ENCODE measurements at regions not wholly inside any gene's neighbourhood (a gene's known extent, or its start where the extent isn't known, plus 50 kb on each side); places are given as distances from the start of the nearest gene placed in this dataset.

DNA sequence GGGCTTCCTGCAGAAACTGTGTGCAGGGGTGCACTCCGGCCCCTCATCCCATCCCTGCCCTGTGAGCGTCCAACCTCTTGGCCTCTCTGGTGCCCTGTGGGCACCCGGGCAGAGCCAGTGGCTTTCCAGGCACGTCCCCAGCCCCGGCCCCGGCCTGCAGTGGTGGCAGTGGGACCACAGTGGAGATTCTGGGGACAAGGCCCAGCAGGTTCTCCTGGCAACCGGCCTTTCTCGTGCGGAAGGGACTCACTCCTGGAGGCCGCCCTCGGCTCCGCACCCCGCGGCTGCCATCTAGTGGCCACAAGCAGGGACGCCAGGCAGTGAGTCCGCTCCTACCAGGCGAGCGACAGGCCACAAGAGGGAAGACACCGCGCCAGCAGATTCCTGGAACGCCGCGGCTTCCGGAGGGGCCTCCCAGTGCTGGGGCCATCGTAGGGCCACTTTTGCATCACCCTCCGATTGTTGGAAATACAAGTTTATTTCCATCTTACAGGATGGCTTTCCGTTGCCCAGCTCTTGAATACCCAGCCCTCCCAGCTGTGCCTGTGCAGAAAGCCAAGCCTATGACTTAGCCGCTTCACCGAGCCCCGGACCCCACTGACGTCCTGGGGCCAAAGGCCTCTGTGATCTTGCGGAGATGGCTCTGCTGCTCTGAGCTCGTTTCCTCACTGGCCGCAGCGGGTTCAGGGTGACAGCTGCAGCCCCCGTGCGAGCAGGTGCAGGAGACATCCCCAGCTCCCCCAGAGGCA lies 357.3 kb downstream of the CTTN start:
- Histone ChIP-seq H3K4me3 (ENCODE audit: insufficient read depth, low read length, poor library complexity, severe bottlenecking) (no peak overlapping the region), H3K79me2 (ENCODE audit: insufficient read depth, low read length) (no peaks in the 10 kb centered on the region), H3K27ac (ENCODE audit: low read depth, low read length) (no peak overlapping the region), H3K4me2 (ENCODE audit: low read depth, low read length, poor library complexity, severe bottlenecking) (no peak overlapping the region), H3K36me3 (ENCODE audit: low read length) (0 out of 2 replicates have a peak, but pooled peaks cover 3% of the 10 kb centered on the region), H3F3A (ENCODE audit: insufficient read depth) (no peaks in the 10 kb centered on the region), H2AFZ (ENCODE audit: low read depth, low read length, severe bottlenecking) (no peak overlapping the region), H3K9ac (ENCODE audit: low read length) (no peak overlapping the region), H4K20me1 (ENCODE audit: low read depth, low read length) (no peaks in the 10 kb centered on the region), H3K9me3 (ENCODE audit: insufficient read depth, low read length) (peaks cover 11% of the 10 kb centered on the region; the same call in 1 of the 2 replicates), H3K9me2 (replicated peaks; ENCODE audit: insufficient read depth, low read length) (no peaks in the 10 kb centered on the region), H3K27me3 (ENCODE audit: low read length) (no peaks in the 10 kb centered on the region)
- TF ChIP-seq, protein P1, sequence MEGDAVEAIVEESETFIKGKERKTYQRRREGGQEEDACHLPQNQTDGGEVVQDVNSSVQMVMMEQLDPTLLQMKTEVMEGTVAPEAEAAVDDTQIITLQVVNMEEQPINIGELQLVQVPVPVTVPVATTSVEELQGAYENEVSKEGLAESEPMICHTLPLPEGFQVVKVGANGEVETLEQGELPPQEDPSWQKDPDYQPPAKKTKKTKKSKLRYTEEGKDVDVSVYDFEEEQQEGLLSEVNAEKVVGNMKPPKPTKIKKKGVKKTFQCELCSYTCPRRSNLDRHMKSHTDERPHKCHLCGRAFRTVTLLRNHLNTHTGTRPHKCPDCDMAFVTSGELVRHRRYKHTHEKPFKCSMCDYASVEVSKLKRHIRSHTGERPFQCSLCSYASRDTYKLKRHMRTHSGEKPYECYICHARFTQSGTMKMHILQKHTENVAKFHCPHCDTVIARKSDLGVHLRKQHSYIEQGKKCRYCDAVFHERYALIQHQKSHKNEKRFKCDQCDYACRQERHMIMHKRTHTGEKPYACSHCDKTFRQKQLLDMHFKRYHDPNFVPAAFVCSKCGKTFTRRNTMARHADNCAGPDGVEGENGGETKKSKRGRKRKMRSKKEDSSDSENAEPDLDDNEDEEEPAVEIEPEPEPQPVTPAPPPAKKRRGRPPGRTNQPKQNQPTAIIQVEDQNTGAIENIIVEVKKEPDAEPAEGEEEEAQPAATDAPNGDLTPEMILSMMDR (IDR thresholded peaks at IDR 0.05; ENCODE audit: insufficient read depth, low read length, poor library complexity, severe bottlenecking) = peak; percentile 57
- TF ChIP-seq EZH2phosphoT487 (conservative IDR thresholded peaks at IDR 0.05; ENCODE audit: low read length) = no peak

DNA sequence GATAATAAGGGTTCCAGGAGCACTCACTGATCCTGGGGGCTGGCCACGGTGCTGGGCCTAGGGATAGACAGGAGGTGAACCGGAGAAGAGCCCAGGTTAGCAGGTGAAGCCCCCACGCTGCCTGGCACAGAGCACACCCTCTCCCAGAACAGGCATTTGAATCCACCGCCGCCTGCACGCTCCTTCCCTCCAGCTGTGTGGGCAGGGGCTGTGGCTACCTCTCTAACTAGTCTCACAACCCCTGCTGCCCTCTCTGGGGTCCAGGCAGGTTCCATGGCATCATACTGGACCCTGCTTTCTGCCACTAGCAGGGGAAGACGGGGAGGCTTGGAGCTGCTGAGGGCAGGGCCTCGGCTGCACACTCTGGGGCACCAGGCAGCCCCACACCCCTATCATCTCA lies 358.0 kb downstream of the CTTN start:
- Histone ChIP-seq H3K9me3 (ENCODE audit: insufficient read depth, low read length) (peaks cover 4% of the 10 kb centered on the region; the same call in 1 of the 2 replicates), H4K20me1 (ENCODE audit: low read depth, low read length) (no peaks in the 10 kb centered on the region), H3F3A (ENCODE audit: insufficient read depth) (no peaks in the 10 kb centered on the region), H3K79me2 (ENCODE audit: insufficient read depth, low read length) (no peaks in the 10 kb centered on the region), H3K4me2 (ENCODE audit: low read depth, low read length, poor library complexity, severe bottlenecking) (no peak overlapping the region), H3K9ac (ENCODE audit: low read length) (no peak overlapping the region), H3K36me3 (ENCODE audit: low read length) (0 out of 2 replicates have a peak, but pooled peaks cover under 1% of the 10 kb centered on the region), H3K27ac (ENCODE audit: low read depth, low read length) (no peak overlapping the region), H3K9me2 (replicated peaks; ENCODE audit: insufficient read depth, low read length) (no peaks in the 10 kb centered on the region), H3K4me3 (ENCODE audit: insufficient read depth, low read length, poor library complexity, severe bottlenecking) (no peak overlapping the region), H3K27me3 (ENCODE audit: low read length) (no peaks in the 10 kb centered on the region), H2AFZ (ENCODE audit: low read depth, low read length, severe bottlenecking) (no peak overlapping the region)
- TF ChIP-seq EZH2phosphoT487 (conservative IDR thresholded peaks at IDR 0.05; ENCODE audit: low read length) = no peak
- TF ChIP-seq, protein P1 (IDR thresholded peaks at IDR 0.05; ENCODE audit: insufficient read depth, low read length, poor library complexity, severe bottlenecking) = no peak

DNA sequence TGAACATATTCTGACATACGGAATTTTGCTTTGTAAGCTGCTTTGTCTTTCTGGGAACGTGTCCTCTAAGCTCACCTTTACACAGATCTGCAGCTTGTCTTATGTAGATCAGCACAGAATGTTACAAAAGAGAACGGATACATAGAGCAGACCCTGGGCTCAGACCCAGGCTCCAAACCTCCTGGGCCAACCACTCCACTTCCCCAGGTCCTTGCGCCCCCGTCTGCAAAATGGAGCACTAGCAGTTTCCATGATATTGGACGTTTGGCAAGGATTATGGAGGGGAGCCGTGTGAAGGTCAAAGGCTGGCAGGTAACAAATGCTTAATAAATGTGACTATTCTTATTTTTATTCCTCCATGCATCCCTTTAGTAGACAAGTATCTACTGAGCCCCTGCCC lies 358.4 kb downstream of the CTTN start:
- no peak overlapping the region for H3K4me3 ChIP-seq (ENCODE audit: insufficient read depth, low read length, poor library complexity, severe bottlenecking)
- H3K9me3 ChIP-seq (ENCODE audit: insufficient read depth, low read length) = no peaks in the 10 kb centered on the region
- no peaks in the 10 kb centered on the region for H3K79me2 ChIP-seq (ENCODE audit: insufficient read depth, low read length)
- H3K36me3 ChIP-seq (ENCODE audit: low read length) = no peaks in the 10 kb centered on the region
- H4K20me1 ChIP-seq (ENCODE audit: low read depth, low read length) = no peaks in the 10 kb centered on the region
- H3K9ac ChIP-seq (ENCODE audit: low read length) = no peak overlapping the region
- no peaks in the 10 kb centered on the region for H3K27me3 ChIP-seq (ENCODE audit: low read length)
- H3K4me2 ChIP-seq (ENCODE audit: low read depth, low read length, poor library complexity, severe bottlenecking) = no peak overlapping the region
- no peak overlapping the region for H3K27ac ChIP-seq (ENCODE audit: low read depth, low read length)
- no peak overlapping the region for H2AFZ ChIP-seq (ENCODE audit: low read depth, low read length, severe bottlenecking)
- no peaks in the 10 kb centered on the region for H3F3A ChIP-seq (ENCODE audit: insufficient read depth)
- no peaks in the 10 kb centered on the region for H3K9me2 ChIP-seq (replicated peaks; ENCODE audit: insufficient read depth, low read length)
- TF ChIP-seq EZH2phosphoT487 (conservative IDR thresholded peaks at IDR 0.05; ENCODE audit: low read length) = no peak
- TF ChIP-seq, protein P1 (IDR thresholded peaks at IDR 0.05; ENCODE audit: insufficient read depth, low read length, poor library complexity, severe bottlenecking) = no peak
